ENCODE measurements at regions not wholly inside any gene's neighbourhood (a gene's known extent, or its start where the extent isn't known, plus 50 kb on each side); places are given as distances from the start of the nearest gene placed in this dataset.

GRCh38 chr4:13268165-13268564, 216.0 kb downstream of the RAB28 start:
- peaks cover 6% of the 10 kb centered on the region for H3K4me1 Mint-ChIP-seq
- H3K4me3 Mint-ChIP-seq = no peak overlapping the region
- no peak overlapping the region for H3K27ac Mint-ChIP-seq
- H3K27me3 Mint-ChIP-seq = no peaks in the 10 kb centered on the region
- DNase-seq (no peak), ATAC-seq (no peak)
- H3K9me3 Mint-ChIP-seq = peaks cover 5% of the 10 kb centered on the region
- H3K36me3 Mint-ChIP-seq (ENCODE audit: low read depth) = peaks cover 4% of the 10 kb centered on the region

- H3K27ac Mint-ChIP-seq = no peak overlapping the region
- H3K9me3 Mint-ChIP-seq = peaks cover 5% of the 10 kb centered on the region
- ATAC-seq (no peak), DNase-seq (no peak)
- H3K36me3 Mint-ChIP-seq (ENCODE audit: low read depth) = peaks cover 4% of the 10 kb centered on the region
- no peak overlapping the region for H3K4me3 Mint-ChIP-seq
- peaks cover 6% of the 10 kb centered on the region for H3K4me1 Mint-ChIP-seq
- no peaks in the 10 kb centered on the region for H3K27me3 Mint-ChIP-seq
These were observed 217.0 kb downstream of the RAB28 start for GRCh38 chr4:13267091-13267490.

- ATAC-seq (no peak), DNase-seq (no peak)
- Mint-ChIP-seq H3K36me3 (ENCODE audit: low read depth) (peaks cover 3% of the 10 kb centered on the region), H3K27ac (no peak overlapping the region), H3K27me3 (no peaks in the 10 kb centered on the region), H3K4me1 (peaks cover 6% of the 10 kb centered on the region), H3K9me3 (peaks cover 5% of the 10 kb centered on the region), H3K4me3 (no peak overlapping the region)
These were observed 217.5 kb downstream of the RAB28 start for GRCh38 chr4:13266687-13267086.

- Mint-ChIP-seq H3K9me3 (no peaks in the 10 kb centered on the region), H3K36me3 (ENCODE audit: low read depth) (no peaks in the 10 kb centered on the region), H3K27me3 (no peaks in the 10 kb centered on the region), H3K4me1 (peaks cover 6% of the 10 kb centered on the region), H3K4me3 (no peak overlapping the region), H3K27ac (no peak overlapping the region)
- DNase-seq = no peak
- peak; percentile 81 for ATAC-seq
These were observed 220.1 kb downstream of the RAB28 start for GRCh38 chr4:13263967-13264525.

- no peaks in the 10 kb centered on the region for H3K9me3 Mint-ChIP-seq
- H3K27ac Mint-ChIP-seq = no peak overlapping the region
- no peaks in the 10 kb centered on the region for H3K27me3 Mint-ChIP-seq
- H3K4me3 Mint-ChIP-seq = no peak overlapping the region
- no peaks in the 10 kb centered on the region for H3K36me3 Mint-ChIP-seq (ENCODE audit: low read depth)
- peaks cover 6% of the 10 kb centered on the region for H3K4me1 Mint-ChIP-seq
- ATAC-seq (no peak), DNase-seq (no peak)
These were observed 221.3 kb downstream of the RAB28 start for GRCh38 chr4:13262816-13263215.

GRCh38 chr4:13261486-13262257, 222.5 kb downstream of the RAB28 start:
- Mint-ChIP-seq H3K4me3 (no peak overlapping the region), H3K4me1 (peaks cover 6% of the 10 kb centered on the region), H3K27me3 (no peaks in the 10 kb centered on the region), H3K27ac (no peak overlapping the region), H3K9me3 (no peaks in the 10 kb centered on the region), H3K36me3 (ENCODE audit: low read depth) (no peaks in the 10 kb centered on the region)
- no peak for ATAC-seq
- no peak for DNase-seq

GRCh38 chr4:13260513-13260912, 223.6 kb downstream of the RAB28 start:
- DNase-seq (no peak), ATAC-seq (no peak)
- Mint-ChIP-seq H3K4me1 (peaks cover 6% of the 10 kb centered on the region), H3K27ac (no peak overlapping the region), H3K27me3 (no peaks in the 10 kb centered on the region), H3K9me3 (no peaks in the 10 kb centered on the region), H3K4me3 (no peak overlapping the region), H3K36me3 (ENCODE audit: low read depth) (no peaks in the 10 kb centered on the region)

GRCh38 chr4:13250263-13250662, 233.9 kb downstream of the RAB28 start:
- peaks cover 42% of the 10 kb centered on the region for H3K9me3 Mint-ChIP-seq
- H3K4me1 Mint-ChIP-seq = no peaks in the 10 kb centered on the region
- H3K27me3 Mint-ChIP-seq = no peaks in the 10 kb centered on the region
- peaks cover 8% of the 10 kb centered on the region for H3K36me3 Mint-ChIP-seq (ENCODE audit: low read depth)
- DNase-seq = no peak
- H3K27ac Mint-ChIP-seq = no peak overlapping the region
- ATAC-seq = no peak
- no peak overlapping the region for H3K4me3 Mint-ChIP-seq

- H3K36me3 Mint-ChIP-seq (ENCODE audit: low read depth) = peaks cover 8% of the 10 kb centered on the region
- no peak overlapping the region for H3K27ac Mint-ChIP-seq
- no peaks in the 10 kb centered on the region for H3K4me1 Mint-ChIP-seq
- H3K9me3 Mint-ChIP-seq = peaks cover 42% of the 10 kb centered on the region
- no peak for DNase-seq
- no peak overlapping the region for H3K4me3 Mint-ChIP-seq
- no peak for ATAC-seq
- no peaks in the 10 kb centered on the region for H3K27me3 Mint-ChIP-seq
These were observed 235.4 kb downstream of the RAB28 start for GRCh38 chr4:13248621-13249298.

GRCh38 chr4:13246107-13246506, 238.0 kb downstream of the RAB28 start:
- Mint-ChIP-seq H3K4me1 (peaks cover 2% of the 10 kb centered on the region), H3K27me3 (no peaks in the 10 kb centered on the region), H3K27ac (no peak overlapping the region), H3K36me3 (ENCODE audit: low read depth) (peaks cover 2% of the 10 kb centered on the region), H3K9me3 (peaks cover 40% of the 10 kb centered on the region), H3K4me3 (no peak overlapping the region)
- no peak for DNase-seq
- ATAC-seq = no peak

- no peak overlapping the region for H3K4me3 Mint-ChIP-seq
- H3K4me1 Mint-ChIP-seq = peaks cover 14% of the 10 kb centered on the region
- no peaks in the 10 kb centered on the region for H3K27me3 Mint-ChIP-seq
- no peak for ATAC-seq
- peaks cover 28% of the 10 kb centered on the region for H3K9me3 Mint-ChIP-seq
- no peak for DNase-seq
- peaks cover 2% of the 10 kb centered on the region for H3K36me3 Mint-ChIP-seq (ENCODE audit: low read depth)
- H3K27ac Mint-ChIP-seq = no peak overlapping the region
These were observed 239.7 kb downstream of the RAB28 start for GRCh38 chr4:13244444-13244843.

- no peak overlapping the region for H3K4me3 Mint-ChIP-seq
- no peak overlapping the region for H3K27ac Mint-ChIP-seq
- no peaks in the 10 kb centered on the region for H3K27me3 Mint-ChIP-seq
- H3K36me3 Mint-ChIP-seq (ENCODE audit: low read depth) = no peaks in the 10 kb centered on the region
- ATAC-seq = no peak
- H3K9me3 Mint-ChIP-seq = peaks cover 18% of the 10 kb centered on the region
- no peak for DNase-seq
- peaks cover 14% of the 10 kb centered on the region for H3K4me1 Mint-ChIP-seq
These were observed 241.0 kb downstream of the RAB28 start for GRCh38 chr4:13243152-13243551.

GRCh38 chr4:13240066-13240465, 244.1 kb downstream of the RAB28 start:
- H3K4me3 Mint-ChIP-seq = no peak overlapping the region
- H3K9me3 Mint-ChIP-seq = peaks cover 14% of the 10 kb centered on the region
- H3K27ac Mint-ChIP-seq = peak overlapping the region; percentile 37
- peaks cover 2% of the 10 kb centered on the region for H3K36me3 Mint-ChIP-seq (ENCODE audit: low read depth)
- DNase-seq = peak; percentile 1
- ATAC-seq = peak; percentile 90
- no peaks in the 10 kb centered on the region for H3K27me3 Mint-ChIP-seq
- peaks cover 14% of the 10 kb centered on the region for H3K4me1 Mint-ChIP-seq

GRCh38 chr4:13238936-13239335, 245.2 kb downstream of the RAB28 start:
- Mint-ChIP-seq H3K9me3 (peaks cover 25% of the 10 kb centered on the region), H3K27me3 (no peaks in the 10 kb centered on the region), H3K27ac (no peak overlapping the region), H3K4me1 (peaks cover 14% of the 10 kb centered on the region), H3K36me3 (ENCODE audit: low read depth) (peaks cover 2% of the 10 kb centered on the region), H3K4me3 (no peak overlapping the region)
- DNase-seq = no peak
- ATAC-seq = no peak

- peaks cover 7% of the 10 kb centered on the region for H3K36me3 Mint-ChIP-seq (ENCODE audit: low read depth)
- no peak for DNase-seq
- ATAC-seq = no peak
- no peak overlapping the region for H3K27ac Mint-ChIP-seq
- no peaks in the 10 kb centered on the region for H3K27me3 Mint-ChIP-seq
- peaks cover 11% of the 10 kb centered on the region for H3K4me1 Mint-ChIP-seq
- H3K9me3 Mint-ChIP-seq = peaks cover 28% of the 10 kb centered on the region
- H3K4me3 Mint-ChIP-seq = no peak overlapping the region
These were observed 247.7 kb downstream of the RAB28 start for GRCh38 chr4:13236485-13236884.
